Breast epithelium (tissue), 4 donors: ENCODE measurements at regions not wholly inside any gene's neighbourhood (a gene's known extent, or its start where the extent isn't known, plus 50 kb on each side); places are given as distances from the start of the nearest gene placed in this dataset.

Experiments used
- DNase-seq, 2 donors: peaks; one replicate each; pipeline ENCODE4 v3.0.0-alpha.2; 2019; ENCODE audit warnings: low spot score in 2 of 2
- H3K27ac ChIP-seq, 2 donors: fragments of 200-600 bp; sonication (generic) in 1 of 2; one replicate each; pipeline ENCODE4 v1.5.1; 2016 to 2019; ENCODE audit warnings: mild to moderate bottlenecking in 1 of 2
- H3K27me3 ChIP-seq, 2 donors: fragments of 200-600 bp; sonication (generic) in 1 of 2; one replicate each; pipeline versions ENCODE4 v1.5.1 to v1.6.0; 2017 to 2019; ENCODE audit warnings: control low read depth in 1 of 2, mild to moderate bottlenecking in 1 of 2
- H3K36me3 ChIP-seq: fragments of 200-600 bp; one replicate; pipeline ENCODE4 v1.5.1; 2019
- H3K4me1 ChIP-seq, 2 donors: fragments of 200-600 bp; sonication (generic); one replicate each; pipeline ENCODE4 v1.5.1; 2016 to 2019; ENCODE audit warnings: control low read depth in 1 of 2
- H3K4me3 ChIP-seq, 3 donors: fragments of 200-600 bp; sonication (generic); 1 replicate in 2 of 3; 2 replicates in 1 of 3; pipeline ENCODE4 v1.5.1; 2016 to 2019; ENCODE audit warnings: mild to moderate bottlenecking in 3 of 3, moderate library complexity in 2 of 3
- H3K9me3 ChIP-seq, 2 donors: fragments of 200-600 bp; sonication (generic) in 1 of 2; one replicate each; pipeline ENCODE4 v1.5.1; 2016 to 2019; ENCODE audit warnings: control low read depth in 1 of 2
- POLR2A ChIP-seq: fragments of 450-650 bp; IDR thresholded peaks from one replicate; pipeline ENCODE4 v1.6.1; 2016; ENCODE audit warnings: antibody characterized with exemption, mild to moderate bottlenecking, moderate library complexity
- POLR2AphosphoS5 ChIP-seq, 3 donors: sonication (generic); formaldehyde crosslinking; IDR thresholded peaks; one replicate each; pipeline ENCODE4 v1.6.1; 2017; ENCODE audit warnings: antibody characterized with exemption in 3 of 3
- intact Hi-C: fragments of 100-400 bp; cut with DNase I; formaldehyde crosslinking; loops from one replicate; pipeline ENCODE4 v1.15.1; 2023; ENCODE audit warnings: low total_unique reads
- TF ChIP-seq, protein P1 (sequence below), 3 donors: fragments of 450-650 bp; IDR thresholded peaks; one replicate each; pipeline ENCODE4 v1.5.1; 2016 to 2017; ENCODE audit warnings: antibody characterized with exemption in 3 of 3, mild to moderate bottlenecking in 3 of 3, moderate library complexity in 3 of 3

DNA sequence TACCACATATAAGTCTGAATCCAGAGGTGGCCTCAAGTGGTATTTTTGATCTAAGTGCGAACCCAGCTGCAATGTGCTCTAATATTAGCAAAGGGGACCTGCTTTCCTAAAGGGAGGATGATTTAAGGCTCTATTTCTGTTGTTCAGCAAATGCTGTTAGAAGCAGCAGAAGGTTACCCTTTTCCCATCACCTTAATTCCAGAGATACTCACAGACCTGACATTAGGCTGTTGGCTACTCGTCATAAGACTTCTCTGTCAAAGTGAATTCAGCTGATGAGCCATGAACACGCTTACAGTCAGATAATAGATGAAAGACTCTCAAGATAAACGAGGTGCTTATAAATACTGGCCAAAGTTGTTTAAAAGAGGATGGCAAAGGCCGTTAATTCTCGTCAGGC lies 308.7 kb upstream of the DDHD1 start:
- H3K27ac ChIP-seq: no peak overlapping the region
- intact Hi-C loops: no loop called here
- H3K27me3 ChIP-seq: no peaks in the 10 kb centered on the region
- TF ChIP-seq POLR2AphosphoS5 (IDR thresholded peaks at IDR 0.05): no peak
- TF ChIP-seq POLR2A: no peak
- TF ChIP-seq, protein P1, sequence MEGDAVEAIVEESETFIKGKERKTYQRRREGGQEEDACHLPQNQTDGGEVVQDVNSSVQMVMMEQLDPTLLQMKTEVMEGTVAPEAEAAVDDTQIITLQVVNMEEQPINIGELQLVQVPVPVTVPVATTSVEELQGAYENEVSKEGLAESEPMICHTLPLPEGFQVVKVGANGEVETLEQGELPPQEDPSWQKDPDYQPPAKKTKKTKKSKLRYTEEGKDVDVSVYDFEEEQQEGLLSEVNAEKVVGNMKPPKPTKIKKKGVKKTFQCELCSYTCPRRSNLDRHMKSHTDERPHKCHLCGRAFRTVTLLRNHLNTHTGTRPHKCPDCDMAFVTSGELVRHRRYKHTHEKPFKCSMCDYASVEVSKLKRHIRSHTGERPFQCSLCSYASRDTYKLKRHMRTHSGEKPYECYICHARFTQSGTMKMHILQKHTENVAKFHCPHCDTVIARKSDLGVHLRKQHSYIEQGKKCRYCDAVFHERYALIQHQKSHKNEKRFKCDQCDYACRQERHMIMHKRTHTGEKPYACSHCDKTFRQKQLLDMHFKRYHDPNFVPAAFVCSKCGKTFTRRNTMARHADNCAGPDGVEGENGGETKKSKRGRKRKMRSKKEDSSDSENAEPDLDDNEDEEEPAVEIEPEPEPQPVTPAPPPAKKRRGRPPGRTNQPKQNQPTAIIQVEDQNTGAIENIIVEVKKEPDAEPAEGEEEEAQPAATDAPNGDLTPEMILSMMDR (IDR thresholded peaks at IDR 0.05): no peak
- no peaks in the 10 kb centered on the region for H3K4me1 ChIP-seq
- H3K4me3 ChIP-seq: no peak overlapping the region
- no peak for DNase-seq
- no peaks in the 10 kb centered on the region for H3K36me3 ChIP-seq
- H3K9me3 ChIP-seq: no peaks in the 10 kb centered on the region

DNA sequence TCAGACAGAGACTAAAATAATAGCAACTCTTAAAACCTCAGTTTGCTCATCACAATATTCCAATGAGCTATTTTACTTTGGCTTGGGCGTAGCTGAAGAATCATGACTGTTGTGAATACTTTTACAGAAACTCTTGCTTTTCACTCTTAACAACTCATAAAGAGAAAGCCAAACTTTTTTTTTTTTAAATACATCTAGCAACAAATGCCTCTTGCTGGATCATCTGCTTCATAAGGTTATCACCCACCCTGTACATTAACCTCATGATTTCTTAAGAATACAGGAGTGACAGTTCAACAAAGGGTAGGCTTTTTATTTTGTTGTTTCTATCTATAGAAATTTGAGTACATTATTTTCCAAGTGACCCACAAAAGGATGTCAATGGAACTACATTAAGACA lies 307.4 kb upstream of the DDHD1 start:
- intact Hi-C loops: no loop called here
- TF ChIP-seq POLR2A: no peak
- TF ChIP-seq, protein P1 (IDR thresholded peaks at IDR 0.05): no peak
- TF ChIP-seq POLR2AphosphoS5 (IDR thresholded peaks at IDR 0.05): no peak

DNA sequence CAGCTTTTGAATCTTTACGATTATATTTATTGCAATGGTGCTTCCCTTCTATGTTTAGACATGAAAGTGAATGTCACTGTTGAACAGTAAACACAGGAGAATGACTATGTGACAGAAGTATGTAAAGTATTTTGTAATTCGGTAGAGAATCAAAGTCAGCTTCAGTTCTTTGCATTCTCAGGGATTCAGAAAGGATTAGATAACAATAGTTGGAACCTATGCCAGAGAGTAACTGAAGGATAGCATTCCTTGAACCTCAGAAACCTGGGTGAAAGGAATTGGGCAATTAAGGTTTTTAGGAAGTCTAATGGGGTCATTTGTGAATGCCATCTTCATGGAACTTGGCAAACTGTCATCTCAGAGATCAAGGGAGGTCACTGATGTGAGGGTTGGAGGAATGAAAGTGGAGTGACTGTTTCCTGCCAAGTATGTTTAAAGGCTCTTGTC lies 305.3 kb upstream of the DDHD1 start:
- no peaks in the 10 kb centered on the region for H3K9me3 ChIP-seq
- H3K27me3 ChIP-seq: no peaks in the 10 kb centered on the region
- no peak for TF ChIP-seq POLR2AphosphoS5 (IDR thresholded peaks at IDR 0.05)
- no peak for TF ChIP-seq POLR2A
- TF ChIP-seq, protein P1 (IDR thresholded peaks at IDR 0.05): no peak
- no peak overlapping the region for H3K27ac ChIP-seq
- intact Hi-C loops: no loop called here
- no peaks in the 10 kb centered on the region for H3K4me1 ChIP-seq
- no peaks in the 10 kb centered on the region for H3K36me3 ChIP-seq
- no peak overlapping the region for H3K4me3 ChIP-seq
- no peak for DNase-seq

More for the DNA sequence above, 307.4 kb upstream of the DDHD1 start:
- H3K27me3 ChIP-seq: no peaks in the 10 kb centered on the region
- no peak for DNase-seq
- H3K27ac ChIP-seq: no peak overlapping the region
- H3K36me3 ChIP-seq: no peaks in the 10 kb centered on the region
- no peak overlapping the region for H3K4me3 ChIP-seq
- no peaks in the 10 kb centered on the region for H3K9me3 ChIP-seq
- no peaks in the 10 kb centered on the region for H3K4me1 ChIP-seq

- Histone ChIP-seq H3K9me3 (no peaks in the 10 kb centered on the region), H3K36me3 (no peaks in the 10 kb centered on the region), H3K4me1 (no peaks in the 10 kb centered on the region), H3K4me3 (no peak overlapping the region), H3K27me3 (no peaks in the 10 kb centered on the region), H3K27ac (no peak overlapping the region)
- no peak for TF ChIP-seq POLR2AphosphoS5 (IDR thresholded peaks at IDR 0.05)
- TF ChIP-seq, protein P1 (IDR thresholded peaks at IDR 0.05): no peak
- TF ChIP-seq POLR2A: no peak
- DNase-seq: no peak
- intact Hi-C loops: no loop called here
These were observed 303.8 kb upstream of the DDHD1 start for GRCh38 chr14:53456931-53457330.

GRCh38 chr14:53452005-53452673 lies 299.0 kb upstream of the DDHD1 start:
- TF ChIP-seq POLR2A (no peak), POLR2AphosphoS5 (IDR thresholded peaks at IDR 0.05) (no peak)
- TF ChIP-seq, protein P1 (IDR thresholded peaks at IDR 0.05): no peak
- Histone ChIP-seq H3K27ac (no peak overlapping the region), H3K9me3 (no peaks in the 10 kb centered on the region), H3K4me1 (no peaks in the 10 kb centered on the region), H3K4me3 (no peak overlapping the region), H3K27me3 (no peaks in the 10 kb centered on the region), H3K36me3 (no peaks in the 10 kb centered on the region)
- DNase-seq: no peak
- intact Hi-C loops: loop anchor here (5.0 kb wide), 1 partner anchor 295 kb away; no protein-coding TSS in a partner anchor
